HG03571 (cell line): ENCODE measurements at regions not wholly inside any gene's neighbourhood (a gene's known extent, or its start where the extent isn't known, plus 50 kb on each side); places are given as distances from the start of the nearest gene placed in this dataset.
"Not testable (repeated sequence)": the region's sequence is repeated elsewhere in the genome, so short reads cannot be mapped to it uniquely, and the experiment has no call there.

Experiments used
- ATAC-seq: cut with Tn5 transposase; IDR thresholded peaks from one replicate; pipeline ENCODE4 v1.9.1; 2021; ENCODE audit not compliant: unreplicated experiment

DNA sequence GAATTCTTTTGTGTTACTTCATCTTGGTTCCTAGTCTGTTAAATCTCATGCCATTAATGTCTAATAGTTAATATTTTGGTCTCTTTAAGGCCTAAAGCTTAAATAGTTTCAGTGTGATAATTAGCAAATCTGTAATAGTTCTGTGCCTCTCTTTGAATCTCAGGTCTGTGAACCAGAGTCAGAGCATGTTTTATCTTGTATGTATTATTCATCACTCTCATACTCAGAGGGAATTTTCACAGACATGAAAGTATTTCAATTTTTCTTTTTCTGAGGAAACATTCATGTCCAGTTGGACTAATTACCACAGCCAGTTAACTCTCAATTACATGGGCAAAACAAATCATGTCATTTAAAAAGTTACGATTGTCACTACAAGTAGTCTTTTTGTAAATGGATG, 931.9 kb upstream of the SLC39A10 start:
- ATAC-seq: no peak

DNA sequence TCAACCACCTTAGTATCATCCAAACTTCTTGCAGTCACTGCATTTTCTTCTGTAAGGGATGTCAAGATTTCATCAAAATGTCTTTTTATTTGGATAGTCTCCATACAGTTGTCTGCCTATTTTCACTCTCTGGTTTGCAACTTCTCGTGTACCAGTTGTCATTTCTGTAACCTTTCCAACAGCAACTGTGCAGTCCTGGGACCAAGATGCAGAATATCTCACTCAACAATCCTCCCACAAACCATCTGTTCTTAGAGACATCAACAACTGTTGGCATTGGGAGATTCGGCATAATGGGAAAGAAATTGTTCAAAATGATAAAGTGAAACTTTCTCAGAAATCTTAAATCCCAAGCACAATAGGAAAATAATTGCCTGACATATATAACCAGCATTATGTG, 933.6 kb upstream of the SLC39A10 start:
- ATAC-seq: no peak

DNA sequence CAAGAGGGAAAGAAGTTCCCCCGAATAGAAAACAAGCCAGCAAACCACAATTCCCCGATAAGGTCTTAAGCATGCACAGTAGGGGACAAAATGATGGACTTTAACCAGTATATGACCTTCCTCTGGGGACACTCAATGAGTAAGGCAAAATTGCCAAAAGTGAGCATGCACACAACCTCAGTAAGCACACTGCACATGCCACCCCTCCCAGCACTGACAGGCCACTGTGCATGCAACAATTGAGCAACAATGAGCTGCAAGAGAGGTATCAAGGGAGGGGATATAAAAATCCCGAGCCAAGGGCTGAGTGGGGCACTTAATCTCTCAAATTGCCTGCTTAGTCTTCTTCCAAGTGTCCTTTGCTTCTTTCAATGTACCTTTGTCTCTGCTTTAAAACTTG, 935.8 kb upstream of the SLC39A10 start:
- no peak for ATAC-seq

DNA sequence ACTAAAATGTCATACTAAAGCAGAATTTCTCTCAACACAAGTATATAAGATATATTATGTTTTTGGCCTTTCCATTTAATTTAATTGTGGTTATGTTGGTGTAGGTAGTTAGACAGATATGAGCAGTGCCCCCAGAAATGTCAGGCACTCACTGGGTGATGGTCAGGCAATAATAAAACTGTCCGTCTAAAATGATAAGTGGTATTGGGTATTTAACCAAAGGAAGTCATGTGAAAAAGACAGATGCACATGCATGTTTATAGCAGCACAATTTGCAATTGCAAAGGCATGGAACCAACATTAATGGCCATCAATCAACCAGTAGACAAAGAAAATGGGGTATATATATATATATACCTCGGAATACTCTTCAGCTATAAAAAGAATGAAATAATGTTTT, 936.6 kb upstream of the SLC39A10 start:
- ATAC-seq: no peak

DNA sequence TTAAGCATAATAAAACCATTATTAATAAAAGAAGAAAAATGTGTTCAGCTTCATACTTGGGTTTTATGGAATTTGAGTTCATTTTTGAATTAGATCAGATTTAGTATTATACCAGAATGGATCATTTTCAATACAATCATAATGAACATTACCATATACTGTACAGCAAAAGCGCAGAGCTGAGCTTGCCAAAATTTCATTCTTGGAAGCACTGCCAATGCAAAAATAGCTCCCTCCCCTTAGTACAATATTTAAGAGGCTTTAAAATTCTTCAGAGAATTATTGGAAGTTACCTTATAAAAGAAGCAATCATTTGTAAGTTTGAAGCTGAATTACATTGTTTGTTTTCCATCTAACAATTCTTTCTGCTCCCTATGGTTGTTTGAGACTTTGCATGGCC, 938.1 kb upstream of the SLC39A10 start:
- ATAC-seq: no peak

DNA sequence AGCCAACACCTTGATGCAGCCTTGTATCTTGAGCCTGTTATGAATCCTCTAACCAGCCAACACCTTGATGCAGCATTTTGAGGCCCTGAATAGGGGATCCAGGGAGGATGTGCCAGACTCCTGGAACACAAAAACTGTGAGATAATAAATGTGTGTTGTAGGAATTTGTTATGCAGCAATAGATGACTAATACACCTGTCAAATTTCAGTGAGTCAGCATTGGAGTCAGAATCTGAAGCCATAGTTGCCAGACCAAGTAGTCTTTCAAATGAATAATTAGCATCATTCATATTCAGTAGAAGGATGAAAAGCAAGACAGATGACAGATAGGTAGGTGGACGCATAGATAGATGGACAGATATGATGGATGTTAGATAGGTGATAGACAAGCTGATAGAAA, 942.5 kb upstream of the SLC39A10 start:
- ATAC-seq: no peak

DNA sequence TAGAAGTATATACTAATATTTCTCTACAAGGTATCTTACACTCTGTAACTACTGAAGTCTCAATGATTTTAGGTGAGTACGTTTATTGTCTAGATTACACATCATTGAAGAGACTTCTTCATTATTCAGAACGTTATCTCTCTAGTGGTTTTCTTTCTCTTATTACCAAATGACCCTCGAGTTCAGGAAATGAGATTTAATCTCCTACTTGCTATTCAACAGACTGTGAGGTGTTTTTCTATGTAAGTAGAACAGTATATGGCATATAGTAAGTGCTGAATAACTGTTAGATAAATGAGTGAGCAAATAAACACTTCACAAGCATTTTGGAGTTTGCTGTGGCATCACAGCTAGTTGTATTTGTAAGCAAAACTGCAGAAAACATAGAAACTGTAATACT, 947.2 kb upstream of the SLC39A10 start:
- ATAC-seq: no peak

DNA sequence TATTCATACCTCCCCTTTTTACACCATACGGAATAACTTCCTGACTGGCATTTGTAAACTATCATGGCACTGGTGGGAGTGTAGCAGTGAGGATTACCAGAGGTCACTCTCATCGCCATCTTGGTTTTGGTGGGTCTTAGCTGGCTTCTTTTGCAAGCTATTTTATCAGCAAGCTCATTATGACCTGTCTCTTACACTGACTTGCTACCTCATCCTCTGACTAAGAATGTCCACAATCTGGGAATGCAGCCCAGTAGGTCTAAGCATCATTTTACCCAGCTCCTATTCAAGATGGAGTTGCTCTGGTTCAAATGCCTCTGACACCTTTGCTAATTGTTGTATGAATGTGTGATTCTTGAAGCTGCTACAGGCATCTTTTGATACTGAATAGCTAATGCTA, 950.8 kb upstream of the SLC39A10 start:
- no peak for ATAC-seq

DNA sequence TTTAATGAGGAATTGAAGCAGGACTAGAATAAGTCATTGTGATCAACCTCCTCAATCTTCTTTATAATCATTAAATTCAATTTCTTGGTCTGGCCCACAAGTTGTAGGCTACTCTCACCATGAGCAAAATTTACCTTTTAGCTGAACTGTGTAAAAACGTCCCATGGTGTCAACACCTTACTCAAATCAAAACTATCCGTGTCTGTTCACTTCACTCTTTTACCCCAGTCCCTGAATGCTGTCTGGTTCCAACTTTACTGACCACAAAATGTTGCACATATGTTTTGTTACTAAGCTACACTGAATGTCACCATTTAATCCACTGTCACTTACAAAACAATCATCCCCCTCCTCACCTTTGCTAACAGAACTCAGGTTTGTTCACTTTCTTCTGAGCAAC, 951.6 kb upstream of the SLC39A10 start:
- no peak for ATAC-seq

DNA sequence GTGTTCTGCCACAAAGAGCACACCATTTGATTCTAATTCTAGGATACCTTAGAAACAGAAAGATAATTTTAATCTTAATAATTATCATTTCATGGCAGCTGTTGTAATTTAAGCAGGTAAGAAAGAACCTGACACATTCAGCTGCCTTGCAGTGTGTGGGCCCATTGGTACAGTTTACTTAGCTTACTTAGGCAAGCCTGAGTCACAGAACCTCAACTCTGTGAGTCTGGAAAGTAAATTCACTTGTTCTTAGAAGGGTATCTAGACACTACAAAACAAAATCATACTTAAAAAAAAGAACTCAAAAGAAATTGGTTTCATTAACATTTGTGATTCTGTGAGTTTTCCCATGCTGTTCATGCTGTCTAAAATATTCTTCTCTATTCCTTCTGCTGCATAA, 956.3 kb upstream of the SLC39A10 start:
- no peak for ATAC-seq

DNA sequence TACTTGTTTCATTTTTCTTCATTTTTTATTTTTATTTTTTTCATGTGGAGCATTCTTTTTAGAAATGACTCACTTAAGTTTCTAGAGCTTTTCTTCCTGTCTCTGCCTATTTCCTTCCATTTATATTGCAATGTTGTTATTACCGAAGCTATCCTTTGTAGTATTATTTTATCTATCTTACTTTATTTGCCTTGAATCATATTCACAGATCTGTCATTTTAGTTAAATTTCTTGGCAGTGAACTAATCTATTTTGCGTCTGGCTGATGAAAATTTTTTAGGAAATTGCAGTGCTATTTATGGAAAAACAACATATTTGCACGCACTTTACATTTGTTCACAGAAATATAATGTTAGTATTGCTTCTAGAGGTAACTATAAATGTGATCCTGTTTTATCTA, 956.9 kb upstream of the SLC39A10 start:
- ATAC-seq: no peak

DNA sequence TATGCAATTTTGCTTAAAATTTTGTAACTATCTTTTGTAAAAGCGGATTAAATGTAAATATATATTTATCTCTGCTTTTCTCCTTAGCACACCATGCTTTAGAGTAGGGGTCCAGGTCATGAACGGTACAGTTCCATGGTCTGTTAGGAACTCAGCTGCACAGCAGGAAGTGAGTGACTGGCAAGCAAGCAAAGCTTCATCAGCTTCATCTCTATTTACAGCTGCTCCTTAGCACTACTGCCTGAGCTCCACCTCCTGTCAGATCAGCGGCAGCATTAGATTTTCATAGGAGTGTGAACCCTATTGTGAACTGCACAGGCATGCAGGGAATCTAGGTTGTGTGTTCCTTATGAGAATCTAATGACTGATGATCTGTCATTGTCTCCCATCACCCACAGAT, 959.0 kb upstream of the SLC39A10 start:
- ATAC-seq: no peak

DNA sequence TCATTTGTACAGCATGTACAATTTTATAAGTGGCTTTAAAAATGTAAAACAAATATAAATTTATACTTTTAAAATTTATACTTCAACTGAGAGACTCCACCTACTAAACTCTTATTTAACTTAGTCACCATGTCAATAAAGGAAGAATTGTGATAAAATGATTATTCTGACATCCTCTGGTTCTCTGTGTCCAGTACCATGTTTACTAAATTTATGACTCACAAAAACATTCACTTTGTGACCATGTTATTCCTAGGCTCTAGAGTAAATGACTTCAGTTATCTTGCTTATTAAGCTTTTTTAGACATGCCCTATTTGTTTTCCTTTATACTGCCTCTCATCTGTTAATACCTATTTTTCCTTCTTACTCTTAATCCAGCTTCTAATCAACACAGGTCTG, 959.6 kb upstream of the SLC39A10 start:
- no peak for ATAC-seq

DNA sequence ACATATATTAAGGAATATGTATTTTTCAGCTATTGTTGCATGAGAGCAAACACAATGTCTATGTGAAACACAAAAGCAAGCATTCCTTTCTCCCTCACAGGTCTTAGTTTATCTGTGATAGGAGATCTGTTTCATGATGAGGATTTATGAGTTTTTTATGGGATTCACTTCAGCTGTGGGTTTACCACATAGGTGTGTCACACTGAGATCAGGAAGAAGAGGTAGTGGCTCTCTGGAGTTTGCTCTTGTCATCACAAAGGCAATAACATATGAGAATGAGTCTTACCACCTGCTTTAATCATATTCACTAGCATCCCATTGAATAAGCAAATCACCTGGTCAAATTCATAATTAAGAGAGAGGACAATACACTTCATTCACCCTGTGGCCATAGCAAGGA, 960.3 kb upstream of the SLC39A10 start:
- ATAC-seq: no peak

DNA sequence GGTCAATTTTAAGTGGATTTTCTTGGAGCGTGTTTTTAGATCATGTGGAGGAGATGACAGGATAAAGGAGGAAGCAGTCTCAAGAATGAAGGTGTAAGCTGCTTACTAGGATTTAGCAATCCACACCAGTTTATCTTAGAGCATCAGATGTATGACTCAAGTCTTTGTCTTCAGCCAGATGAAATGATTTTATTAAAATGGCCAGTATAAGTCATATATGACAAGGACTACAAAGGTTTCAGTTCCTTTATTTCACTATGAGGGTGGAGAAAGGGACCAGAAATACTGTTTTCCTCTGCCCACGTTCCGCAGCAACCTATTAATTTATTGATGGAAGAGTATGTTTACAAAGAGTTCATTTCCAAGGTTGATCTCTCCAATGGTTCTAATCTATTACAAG, 970.5 kb upstream of the SLC39A10 start:
- ATAC-seq: no peak

DNA sequence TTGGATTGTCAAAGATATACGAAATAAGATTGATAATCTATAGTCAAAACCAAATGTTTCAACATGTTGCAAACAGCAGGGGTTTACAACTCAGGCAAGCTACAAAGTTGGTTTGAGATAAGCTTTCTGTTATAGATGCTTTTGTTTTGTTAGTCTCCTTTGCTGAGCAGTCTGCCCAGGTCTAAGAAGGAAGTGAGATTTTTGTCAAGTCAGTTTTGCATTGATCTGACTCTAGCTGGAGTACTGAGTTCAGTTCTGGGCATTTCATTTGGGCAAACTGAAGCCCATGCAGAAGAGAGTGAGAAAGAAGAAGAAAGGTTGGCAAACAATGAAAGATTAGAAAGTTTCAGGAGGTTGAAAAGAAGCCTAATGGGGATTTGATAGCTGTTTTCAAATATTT, 983.0 kb upstream of the SLC39A10 start:
- ATAC-seq: no peak

DNA sequence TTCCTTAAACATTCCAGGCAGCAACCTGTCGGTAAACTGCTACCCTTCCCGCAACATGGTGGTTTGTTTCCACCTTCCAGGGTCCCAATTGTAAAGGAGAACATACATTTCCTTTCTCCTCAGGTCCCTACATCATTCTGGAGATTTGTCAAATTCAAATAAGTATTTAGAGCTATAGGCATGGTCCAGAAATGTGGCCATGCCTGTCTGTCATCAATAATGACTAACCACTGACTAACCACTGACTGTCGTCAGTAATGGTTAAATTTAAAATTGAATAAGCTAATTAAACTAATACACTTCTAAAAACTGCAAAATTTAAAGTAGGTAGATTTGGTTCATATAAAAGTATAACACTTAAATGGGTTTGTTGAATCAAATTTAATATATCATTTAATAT, 984.0 kb upstream of the SLC39A10 start:
- no peak for ATAC-seq

DNA sequence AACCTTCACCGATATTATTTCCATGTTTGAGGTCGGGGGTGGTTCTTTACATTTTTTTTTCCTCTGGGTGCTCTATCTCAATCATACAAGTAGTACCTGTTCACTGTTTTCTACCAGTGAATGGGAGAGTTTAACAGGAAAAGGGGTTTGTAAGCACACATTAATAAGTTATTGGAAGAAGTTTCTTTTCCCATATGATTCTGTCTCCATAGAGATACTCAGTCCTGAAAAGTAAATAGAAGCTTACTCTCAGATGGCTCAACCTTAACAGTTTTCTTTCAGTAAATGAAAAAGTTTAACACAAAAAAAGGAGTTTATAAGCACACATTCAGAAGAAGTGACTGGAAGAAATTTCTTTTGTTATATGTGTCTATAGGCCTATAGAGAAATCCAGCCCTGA, 995.6 kb upstream of the SLC39A10 start:
- ATAC-seq: no peak

DNA sequence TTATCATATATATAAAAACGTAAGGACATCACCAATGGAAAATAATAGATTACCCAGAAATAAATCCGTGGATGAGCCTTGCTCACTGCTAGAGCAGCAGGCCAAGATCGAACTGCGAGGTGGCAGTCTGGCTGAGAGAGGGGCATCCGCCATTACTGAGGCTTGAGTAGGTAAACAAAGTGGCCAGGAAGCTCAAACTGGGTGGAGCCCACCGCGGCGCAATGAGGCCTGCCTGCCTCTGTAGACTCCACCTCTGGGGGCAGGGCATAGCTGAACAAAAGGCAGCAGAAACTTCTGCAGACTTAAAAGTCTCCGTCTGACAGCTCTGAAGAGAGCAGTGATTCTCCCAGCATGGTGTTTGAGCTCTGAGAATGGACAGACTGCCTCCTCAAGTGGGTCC, 1018.0 kb upstream of the SLC39A10 start:
- not testable (repeated sequence) for ATAC-seq

DNA sequence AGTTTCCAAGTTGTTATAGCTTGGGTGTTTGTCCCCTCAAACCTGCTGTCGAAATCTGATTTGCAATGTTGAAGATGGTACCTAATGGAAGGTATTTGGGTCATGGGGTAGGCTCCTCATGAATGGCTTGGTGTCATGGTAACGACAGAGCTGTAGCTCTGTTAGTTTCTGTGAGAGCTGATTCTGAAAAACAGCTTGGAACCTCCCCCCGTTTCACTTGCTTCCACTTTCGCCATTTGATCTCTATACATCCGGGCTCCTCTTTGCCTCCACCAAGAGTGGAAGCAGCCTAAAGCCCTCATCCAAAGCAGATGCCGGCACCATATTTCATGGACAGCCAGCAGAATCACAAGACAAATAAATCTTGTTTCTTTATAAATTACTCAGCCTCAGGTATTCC, 1035.1 kb upstream of the SLC39A10 start:
- no peak for ATAC-seq

DNA sequence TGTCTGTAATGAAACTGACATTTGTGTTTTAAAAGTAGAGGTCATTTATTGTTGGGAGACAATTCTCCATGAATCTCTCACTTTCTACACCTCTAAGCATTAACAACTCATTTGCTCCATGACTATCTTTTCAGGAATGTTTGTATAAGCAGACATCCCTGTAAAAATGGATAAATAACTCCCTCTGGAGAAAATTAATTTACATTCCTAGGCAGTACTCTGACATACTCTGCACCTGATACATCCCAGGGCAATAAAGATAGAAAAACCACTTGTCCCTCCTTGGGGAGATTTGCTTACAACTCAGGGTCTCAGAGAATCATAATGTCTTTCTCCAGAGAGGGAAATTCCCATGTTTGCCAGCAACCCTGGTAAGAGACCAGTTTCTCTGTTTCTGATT, 1037.7 kb upstream of the SLC39A10 start:
- no peak for ATAC-seq

DNA sequence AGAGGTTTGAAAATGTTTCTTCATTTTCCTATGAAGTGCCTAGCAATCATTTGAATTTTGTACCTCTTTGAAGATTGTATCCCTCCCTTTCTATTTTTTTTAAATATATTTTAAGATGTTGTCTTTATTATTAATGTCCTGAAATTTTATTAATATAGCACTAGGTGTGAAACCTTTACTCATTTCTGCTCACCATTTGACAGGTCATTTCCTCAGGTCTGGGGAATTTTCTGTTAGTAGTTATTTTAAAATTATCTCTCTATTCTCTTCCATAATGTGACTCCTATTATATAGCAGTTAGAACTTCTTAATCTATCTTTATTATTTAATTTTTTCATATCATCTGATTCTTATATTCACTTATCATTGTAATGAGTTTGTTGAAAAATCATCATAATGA, 1038.6 kb upstream of the SLC39A10 start:
- ATAC-seq: no peak

DNA sequence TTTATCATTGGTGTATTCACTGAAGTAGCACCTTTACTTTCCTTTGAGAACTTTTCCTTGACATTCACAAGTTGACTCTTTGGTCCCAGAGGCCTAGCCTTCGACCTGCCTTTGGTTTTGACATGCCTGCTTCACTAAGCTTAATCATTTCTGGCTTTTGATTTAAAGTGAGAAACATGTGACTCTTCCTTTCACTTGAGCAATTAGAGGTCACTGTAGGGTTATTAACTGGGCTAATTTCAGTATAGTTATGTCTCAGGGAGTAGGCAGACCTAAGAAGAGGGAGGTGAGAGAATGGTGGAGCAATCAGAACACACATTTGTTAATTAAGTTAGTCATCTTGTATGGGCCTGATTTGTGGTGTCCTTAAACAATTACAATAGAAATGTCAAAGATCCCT, 1040.7 kb upstream of the SLC39A10 start:
- ATAC-seq: peak; percentile 75

DNA sequence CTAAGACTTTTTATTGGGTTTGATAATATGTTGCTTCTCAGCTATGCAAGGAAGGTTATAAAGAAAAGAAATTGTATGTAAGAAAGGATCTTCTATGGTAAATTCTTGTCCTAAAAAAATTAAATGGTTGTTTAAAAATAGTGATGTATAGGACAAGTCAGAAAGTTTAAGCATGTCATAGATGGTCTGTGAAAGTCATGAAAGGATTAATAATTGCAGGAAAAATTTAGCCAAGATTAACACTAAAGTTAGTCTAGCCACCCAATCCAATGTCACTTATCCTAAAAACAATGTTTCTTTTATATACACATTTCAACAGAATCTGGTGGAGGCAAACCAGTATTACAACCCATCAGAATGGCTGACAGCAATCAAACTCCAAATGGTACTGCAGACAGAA, 1046.7 kb upstream of the SLC39A10 start:
- no peak for ATAC-seq
